Mesothelial cell of epicardium (in vitro differentiated cells): ENCODE measurements at regions not wholly inside any gene's neighbourhood (a gene's known extent, or its start where the extent isn't known, plus 50 kb on each side); places are given as distances from the start of the nearest gene placed in this dataset.

Experiments used
- DNase-seq, 2 experiments: peaks; one replicate each; pipeline ENCODE4 v3.0.0; 2021; ENCODE audit warnings: low spot score in 2 of 2; ENCODE audit not compliant: unreplicated experiment in 2 of 2
- H3K27ac Mint-ChIP-seq: 2 replicates; pipeline ENCODE4 v1.8.0; 2021; ENCODE audit warnings: mixed read lengths
- H3K27me3 Mint-ChIP-seq: 2 replicates; pipeline ENCODE4 v1.8.0; 2021; ENCODE audit warnings: low read depth, mixed read lengths
- H3K36me3 Mint-ChIP-seq: 2 replicates; pipeline ENCODE4 v1.8.0; 2021; ENCODE audit warnings: mixed read lengths
- H3K4me1 Mint-ChIP-seq: 2 replicates; pipeline ENCODE4 v1.8.0; 2021; ENCODE audit warnings: mixed read lengths
- H3K4me3 Mint-ChIP-seq: 2 replicates; pipeline ENCODE4 v1.8.0; 2021; ENCODE audit warnings: mild to moderate bottlenecking, moderate library complexity, mixed read lengths
- H3K9me3 Mint-ChIP-seq: 2 replicates; pipeline ENCODE4 v1.8.0; 2021; ENCODE audit warnings: mixed read lengths
- CTCF ChIP-seq: fragments of 200-600 bp; sonication (generic); IDR thresholded peaks from one replicate; pipeline ENCODE4 v1.5.0; 2021; ENCODE audit warnings: antibody characterized with exemption; ENCODE audit not compliant: unreplicated experiment

GRCh38 chr11:37509506-37509905 lies 911.5 kb upstream of the RAG2 start:
- TF ChIP-seq CTCF: no peak
- Mint-ChIP-seq H3K27ac (no peak overlapping the region), H3K36me3 (no peaks in the 10 kb centered on the region), H3K27me3 (no peaks in the 10 kb centered on the region), H3K4me3 (no peak overlapping the region), H3K4me1 (peaks cover 46% of the 10 kb centered on the region), H3K9me3 (peaks cover 4% of the 10 kb centered on the region)
- no peak for DNase-seq

- peak overlapping the region; percentile 72 for H3K27ac Mint-ChIP-seq
- peaks cover 55% of the 10 kb centered on the region for H3K4me1 Mint-ChIP-seq
- H3K36me3 Mint-ChIP-seq: no peaks in the 10 kb centered on the region
Observed at GRCh38 chr11:37506531-37506930, 908.5 kb upstream of the RAG2 start.

GRCh38 chr11:37505406-37505805 lies 907.4 kb upstream of the RAG2 start:
- Mint-ChIP-seq H3K4me3 (no peak overlapping the region), H3K9me3 (no peaks in the 10 kb centered on the region), H3K36me3 (no peaks in the 10 kb centered on the region), H3K27ac (peak overlapping the region; percentile 72), H3K4me1 (peaks cover 51% of the 10 kb centered on the region), H3K27me3 (no peaks in the 10 kb centered on the region)
- no peak for TF ChIP-seq CTCF
- DNase-seq: no peak

More at GRCh38 chr11:37506531-37506930, 908.5 kb upstream of the RAG2 start:
- TF ChIP-seq CTCF: no peak
- H3K9me3 Mint-ChIP-seq: no peaks in the 10 kb centered on the region
- no peaks in the 10 kb centered on the region for H3K27me3 Mint-ChIP-seq
- no peak for DNase-seq
- no peak overlapping the region for H3K4me3 Mint-ChIP-seq

GRCh38 chr11:37504921-37505320 lies 906.9 kb upstream of the RAG2 start:
- peaks cover 52% of the 10 kb centered on the region for H3K4me1 Mint-ChIP-seq
- no peaks in the 10 kb centered on the region for H3K36me3 Mint-ChIP-seq
- peak overlapping the region; percentile 72 for H3K27ac Mint-ChIP-seq
- TF ChIP-seq CTCF: no peak
- no peaks in the 10 kb centered on the region for H3K27me3 Mint-ChIP-seq
- H3K4me3 Mint-ChIP-seq: no peak overlapping the region
- DNase-seq: no peak
- no peaks in the 10 kb centered on the region for H3K9me3 Mint-ChIP-seq

- Mint-ChIP-seq H3K9me3 (no peaks in the 10 kb centered on the region), H3K36me3 (no peaks in the 10 kb centered on the region), H3K4me1 (peaks cover 50% of the 10 kb centered on the region), H3K27me3 (no peaks in the 10 kb centered on the region), H3K27ac (peak overlapping the region; percentile 72), H3K4me3 (no peak overlapping the region)
- TF ChIP-seq CTCF: no peak
- DNase-seq: no peak
Observed at GRCh38 chr11:37504060-37504611, 906.1 kb upstream of the RAG2 start.

GRCh38 chr11:37503411-37504059 lies 905.5 kb upstream of the RAG2 start:
- Mint-ChIP-seq H3K27ac (peak overlapping the region; percentile 4), H3K4me1 (peaks cover 50% of the 10 kb centered on the region), H3K4me3 (no peak overlapping the region), H3K27me3 (no peaks in the 10 kb centered on the region), H3K9me3 (no peaks in the 10 kb centered on the region), H3K36me3 (no peaks in the 10 kb centered on the region)
- no peak for DNase-seq
- TF ChIP-seq CTCF: no peak
